CD4-positive, alpha-beta memory T cell (primary cell): ENCODE measurements at regions not wholly inside any gene's neighbourhood (a gene's known extent, or its start where the extent isn't known, plus 50 kb on each side); places are given as distances from the start of the nearest gene placed in this dataset.

Experiments
- CTCF ChIA-PET: fragments of 350-600 bp; sonication (Branson Sonifier 250); formaldehyde crosslinking; loops from one replicate; lab custom pipeline; 2021; ENCODE audit warnings: inconsistent platforms; ENCODE audit not compliant: partially characterized antibody; lab: Charles Lee
- POLR2A ChIA-PET: fragments of 350-600 bp; sonication (Branson Sonifier 250); formaldehyde crosslinking; loops from one replicate; lab custom pipeline; 2021; ENCODE audit not compliant: partially characterized antibody; lab: Charles Lee
- DNase-seq, 5 donors: peaks; one replicate each; pipeline versions ENCODE4 v3.0.0 to v3.0.0-alpha.2; 2020 to 2022; ENCODE audit warnings: mixed read lengths in 1 of 5
- H3K27ac ChIP-seq: one replicate; pipeline ENCODE4 v1.7.0; 2013; ENCODE audit warnings: low read depth, low read length
- H3K27me3 ChIP-seq: 2 replicates; pipeline ENCODE4 v1.7.0; 2013; ENCODE audit warnings: mild to moderate bottlenecking, low read length, moderate library complexity; ENCODE audit not compliant: insufficient read depth
- H3K36me3 ChIP-seq: 2 replicates; pipeline ENCODE4 v1.7.0; 2013; ENCODE audit warnings: mild to moderate bottlenecking, low read length, moderate library complexity; ENCODE audit not compliant: insufficient read depth
- H3K4me1 ChIP-seq: 2 replicates; pipeline ENCODE4 v1.7.0; 2013; ENCODE audit warnings: mild to moderate bottlenecking, low read length, moderate library complexity; ENCODE audit not compliant: insufficient read depth
- H3K4me3 ChIP-seq, 2 donors: one replicate each; pipeline ENCODE4 v1.7.0; 2013; ENCODE audit warnings: low read length in 2 of 2, mild to moderate bottlenecking in 1 of 2
- H3K9me3 ChIP-seq, 2 donors: one replicate each; pipeline ENCODE4 v1.7.0; 2013; ENCODE audit warnings: low read length in 2 of 2, control low read depth in 1 of 2; ENCODE audit not compliant: control insufficient read depth in 1 of 2
- H3K27ac Mint-ChIP-seq, 7 donors: one replicate each; pipeline ENCODE4 v1.8.0; 2020 to 2021; ENCODE audit warnings: mixed read lengths in 7 of 7, mild to moderate bottlenecking in 6 of 7, inconsistent platforms in 3 of 7, moderate library complexity in 3 of 7
- H3K27me3 Mint-ChIP-seq, 2 donors: one replicate each; pipeline ENCODE4 v1.8.0; 2020 to 2021; ENCODE audit warnings: mixed read lengths in 2 of 2
- H3K36me3 Mint-ChIP-seq, 2 donors: one replicate each; pipeline ENCODE4 v1.8.0; 2020 to 2021; ENCODE audit warnings: mixed read lengths in 2 of 2, inconsistent platforms in 1 of 2, mild to moderate bottlenecking in 1 of 2
- H3K4me1 Mint-ChIP-seq, 4 donors: one replicate each; pipeline ENCODE4 v1.8.0; 2020 to 2021; ENCODE audit warnings: mixed read lengths in 4 of 4, mild to moderate bottlenecking in 1 of 4
- H3K4me3 Mint-ChIP-seq, 8 donors: one replicate each; pipeline ENCODE4 v1.8.0; 2020 to 2021; ENCODE audit warnings: mixed read lengths in 8 of 8, mild to moderate bottlenecking in 7 of 8, moderate library complexity in 6 of 8, inconsistent platforms in 3 of 8
- H3K9me3 Mint-ChIP-seq, 8 donors: one replicate each; pipeline ENCODE4 v1.8.0; 2020 to 2021; ENCODE audit warnings: mixed read lengths in 8 of 8, mild to moderate bottlenecking in 5 of 8, inconsistent platforms in 3 of 8, moderate library complexity in 1 of 8
- intact Hi-C: fragments of 100-400 bp; cut with micrococcal nuclease; formaldehyde crosslinking; loops from one replicate; pipeline ENCODE4 v1.15.1; 2023

DNA sequence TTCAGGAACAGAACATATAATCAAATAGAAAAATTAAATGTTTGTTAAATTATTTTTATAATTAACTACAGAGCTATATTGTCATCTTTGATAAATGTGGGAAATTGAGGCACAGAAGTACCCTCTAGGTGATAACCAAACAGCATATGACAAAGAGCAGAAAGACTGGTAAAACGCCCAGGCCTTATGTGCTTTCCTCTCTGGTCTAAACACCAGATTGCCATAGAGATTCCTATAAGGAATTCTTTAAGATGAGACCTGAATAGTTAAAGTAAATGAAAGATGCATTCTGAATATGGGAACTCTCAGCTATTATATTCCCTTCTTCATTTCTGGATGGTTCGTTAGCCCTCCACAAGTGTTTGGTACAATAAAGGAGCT is 140.0 kb upstream of the SOX5 start:
- Mint-ChIP-seq H3K9me3 (peaks cover 0 to 10% (median under 1%) of the 10 kb centered on the region in 8 donors), H3K36me3 (no peaks in the 10 kb centered on the region), H3K27me3 (no peaks in the 10 kb centered on the region), H3K4me1 (no peaks in the 10 kb centered on the region), H3K4me3 (no peak overlapping the region), H3K27ac (no peak overlapping the region)
- intact Hi-C loops, result no loop called here
- no peaks in the 10 kb centered on the region for H3K4me1 ChIP-seq
- no peaks in the 10 kb centered on the region for H3K9me3 ChIP-seq
- no peak overlapping the region for H3K4me3 ChIP-seq
- H3K27ac ChIP-seq, result no peak overlapping the region
- CTCF ChIA-PET, result no interaction called here
- no peaks in the 10 kb centered on the region for H3K27me3 ChIP-seq
- no peaks in the 10 kb centered on the region for H3K36me3 ChIP-seq
- no peak for DNase-seq
- POLR2A ChIA-PET, result no interaction called here

DNA sequence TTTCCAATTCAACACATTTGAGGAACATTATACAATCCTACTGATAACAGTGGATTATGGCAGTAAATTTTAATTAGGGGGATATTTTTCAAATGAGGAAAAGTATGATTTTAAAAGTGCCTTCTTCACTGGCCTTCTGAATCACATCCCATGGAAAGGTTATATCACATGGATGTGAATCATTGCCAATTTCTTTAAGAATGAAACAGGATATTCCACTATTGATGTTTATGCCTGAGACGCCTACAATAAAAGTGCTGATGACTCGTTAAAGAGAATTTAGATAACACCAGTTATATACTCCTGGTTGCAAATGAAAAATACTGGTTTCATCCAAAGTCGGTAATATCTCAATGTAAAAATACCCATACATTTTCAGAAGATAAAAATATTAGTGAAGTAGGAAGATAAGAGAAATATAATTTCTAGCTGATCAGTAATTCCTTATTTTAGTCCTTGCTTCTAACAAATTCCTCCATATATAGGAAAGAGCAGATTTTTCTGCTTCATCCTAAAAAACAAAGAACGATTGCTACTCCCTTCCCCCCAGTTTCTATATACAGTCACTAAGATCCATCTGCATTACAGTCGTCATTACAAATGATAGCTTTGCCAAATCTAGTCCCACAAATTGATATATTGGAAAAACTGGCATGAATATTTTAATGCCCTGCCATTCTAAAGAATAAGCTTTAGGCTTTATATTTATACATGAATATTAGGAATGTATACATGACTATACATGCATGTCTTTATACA is 139.5 kb upstream of the SOX5 start:
- H3K27ac Mint-ChIP-seq, result no peak overlapping the region
- CTCF ChIA-PET, result no interaction called here

DNA sequence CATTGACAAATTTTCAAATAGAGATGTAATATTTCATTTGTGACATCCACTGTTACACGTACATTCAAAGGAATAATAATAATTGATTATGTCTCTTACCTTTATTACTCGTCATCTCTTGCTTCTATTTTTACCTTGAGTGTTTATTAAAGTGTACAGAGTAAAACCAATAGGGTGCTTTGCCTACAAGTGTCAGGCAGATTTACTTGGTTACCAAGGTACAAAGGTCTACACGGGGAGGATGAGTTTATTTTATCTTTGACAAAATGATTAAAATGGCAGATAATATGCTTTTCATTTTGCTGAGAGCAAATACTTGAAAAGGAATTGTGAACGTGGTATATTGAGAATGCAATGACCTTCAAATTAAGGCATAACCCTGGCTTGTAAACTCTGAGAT is 137.8 kb upstream of the SOX5 start:
- Mint-ChIP-seq H3K4me1 (no peaks in the 10 kb centered on the region), H3K36me3 (no peaks in the 10 kb centered on the region), H3K9me3 (peaks cover 0 to 5% (median under 1%) of the 10 kb centered on the region in 8 donors), H3K4me3 (no peak overlapping the region), H3K27ac (no peak overlapping the region), H3K27me3 (no peaks in the 10 kb centered on the region)
- POLR2A ChIA-PET, result no interaction called here
- CTCF ChIA-PET, result no interaction called here
- intact Hi-C loops, result no loop called here
- DNase-seq, result no peak
- no peak overlapping the region for H3K4me3 ChIP-seq
- no peaks in the 10 kb centered on the region for H3K9me3 ChIP-seq
- H3K36me3 ChIP-seq, result no peaks in the 10 kb centered on the region
- H3K4me1 ChIP-seq, result no peaks in the 10 kb centered on the region
- no peak overlapping the region for H3K27ac ChIP-seq
- H3K27me3 ChIP-seq, result no peaks in the 10 kb centered on the region

More for the DNA sequence above, 139.5 kb upstream of the SOX5 start:
- POLR2A ChIA-PET, result no interaction called here
- no peaks in the 10 kb centered on the region for H3K27me3 Mint-ChIP-seq
- peaks cover 0 to 10% (median under 1%) of the 10 kb centered on the region in 8 donors for H3K9me3 Mint-ChIP-seq
- no peaks in the 10 kb centered on the region for H3K36me3 ChIP-seq
- H3K27me3 ChIP-seq, result no peaks in the 10 kb centered on the region
- H3K4me1 ChIP-seq, result no peaks in the 10 kb centered on the region
- H3K4me1 Mint-ChIP-seq, result no peaks in the 10 kb centered on the region
- H3K4me3 Mint-ChIP-seq, result no peak overlapping the region
- no peaks in the 10 kb centered on the region for H3K36me3 Mint-ChIP-seq
- no peaks in the 10 kb centered on the region for H3K9me3 ChIP-seq
- H3K4me3 ChIP-seq, result no peak overlapping the region
- H3K27ac ChIP-seq, result no peak overlapping the region
- no peak for DNase-seq
- intact Hi-C loops, result no loop called here

DNA sequence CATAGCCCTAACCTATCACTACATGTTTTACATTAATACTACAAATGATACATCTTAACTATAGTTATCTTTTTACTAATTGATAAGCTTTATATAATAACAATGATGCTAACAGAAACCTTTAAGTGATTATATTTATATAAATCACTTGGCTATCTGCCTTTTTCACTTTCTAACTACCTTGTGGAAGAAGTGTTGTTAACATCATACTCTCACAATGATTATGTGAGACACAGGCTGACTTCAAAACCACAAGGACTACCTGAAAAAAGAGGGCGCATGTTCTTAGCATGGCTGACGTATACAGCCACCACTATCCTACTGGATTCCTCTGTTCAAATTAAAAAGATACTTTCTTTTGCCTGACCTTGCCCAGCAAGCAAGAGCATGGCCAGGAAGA is 135.3 kb upstream of the SOX5 start:
- Histone ChIP-seq H3K9me3 (no peaks in the 10 kb centered on the region), H3K27ac (no peak overlapping the region), H3K36me3 (no peaks in the 10 kb centered on the region), H3K27me3 (no peaks in the 10 kb centered on the region), H3K4me1 (no peaks in the 10 kb centered on the region), H3K4me3 (no peak overlapping the region)
- ChIA-PET CTCF (no interaction called here), POLR2A (no interaction called here)
- DNase-seq, result no peak
- H3K9me3 Mint-ChIP-seq, result peaks cover 0 to 4% (median 0%) of the 10 kb centered on the region in 8 donors
- H3K4me1 Mint-ChIP-seq, result no peaks in the 10 kb centered on the region
- no peaks in the 10 kb centered on the region for H3K27me3 Mint-ChIP-seq
- H3K27ac Mint-ChIP-seq, result no peak overlapping the region
- no peak overlapping the region for H3K4me3 Mint-ChIP-seq
- H3K36me3 Mint-ChIP-seq, result no peaks in the 10 kb centered on the region
- intact Hi-C loops, result no loop called here

DNA sequence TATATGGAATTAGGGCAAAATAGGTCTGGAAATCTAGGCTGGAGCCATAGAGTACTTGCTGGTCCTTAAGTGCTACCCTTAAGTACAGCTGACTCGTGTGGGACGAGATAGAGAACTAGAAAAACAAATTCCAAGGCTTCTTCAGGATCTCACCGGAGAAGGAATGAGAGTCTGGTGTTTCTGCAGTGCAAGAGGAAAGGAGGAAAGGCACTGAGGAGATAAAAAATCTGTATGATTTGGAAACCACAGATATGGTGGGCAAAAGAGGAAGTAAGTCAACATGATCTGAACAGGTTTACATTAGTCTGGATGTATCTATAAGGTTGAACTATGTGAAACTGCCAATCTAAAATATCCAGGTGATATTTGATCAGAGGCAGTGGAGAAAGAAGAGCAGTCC is 134.4 kb upstream of the SOX5 start:
- Mint-ChIP-seq H3K27me3 (no peaks in the 10 kb centered on the region), H3K9me3 (peaks cover 0 to 4% (median under 1%) of the 10 kb centered on the region in 8 donors), H3K4me3 (no peak overlapping the region), H3K4me1 (no peaks in the 10 kb centered on the region), H3K36me3 (no peaks in the 10 kb centered on the region), H3K27ac (no peak overlapping the region)
- DNase-seq, result no peak
- no peaks in the 10 kb centered on the region for H3K9me3 ChIP-seq
- ChIA-PET POLR2A (no interaction called here), CTCF (no interaction called here)
- H3K4me1 ChIP-seq, result no peaks in the 10 kb centered on the region
- H3K27me3 ChIP-seq, result no peaks in the 10 kb centered on the region
- no peaks in the 10 kb centered on the region for H3K36me3 ChIP-seq
- no peak overlapping the region for H3K27ac ChIP-seq
- no peak overlapping the region for H3K4me3 ChIP-seq
- intact Hi-C loops, result no loop called here

DNA sequence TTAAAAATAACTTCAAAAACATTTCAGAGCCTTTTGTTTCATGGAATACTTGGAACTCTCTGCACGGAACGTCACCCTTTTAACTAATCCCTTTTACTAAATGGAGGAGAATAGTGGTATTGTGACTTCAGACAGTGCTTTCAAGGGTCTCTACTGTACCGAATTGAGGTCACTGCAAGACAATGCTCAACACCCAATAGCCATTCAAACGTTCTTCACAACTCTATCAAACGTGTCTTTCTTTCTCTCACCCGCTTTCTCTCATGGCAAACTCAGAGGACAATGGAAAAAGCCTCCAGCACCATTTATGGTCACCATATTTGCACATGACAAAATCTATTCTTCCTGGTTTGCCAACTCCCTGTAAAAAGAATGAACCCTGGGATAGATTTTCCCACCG is 132.1 kb upstream of the SOX5 start:
- intact Hi-C loops, result no loop called here
- H3K4me3 Mint-ChIP-seq, result no peak overlapping the region
- Histone ChIP-seq H3K9me3 (no peaks in the 10 kb centered on the region), H3K27me3 (no peaks in the 10 kb centered on the region), H3K36me3 (no peaks in the 10 kb centered on the region), H3K27ac (no peak overlapping the region), H3K4me3 (no peak overlapping the region), H3K4me1 (no peaks in the 10 kb centered on the region)
- peaks cover 0 to 2% of the 10 kb centered on the region in 2 donors for H3K27me3 Mint-ChIP-seq
- H3K4me1 Mint-ChIP-seq, result no peaks in the 10 kb centered on the region
- H3K36me3 Mint-ChIP-seq, result no peaks in the 10 kb centered on the region
- no peak overlapping the region for H3K27ac Mint-ChIP-seq
- peaks cover 0 to 5% (median under 1%) of the 10 kb centered on the region in 8 donors for H3K9me3 Mint-ChIP-seq
- ChIA-PET POLR2A (no interaction called here), CTCF (no interaction called here)
- DNase-seq, result no peak

DNA sequence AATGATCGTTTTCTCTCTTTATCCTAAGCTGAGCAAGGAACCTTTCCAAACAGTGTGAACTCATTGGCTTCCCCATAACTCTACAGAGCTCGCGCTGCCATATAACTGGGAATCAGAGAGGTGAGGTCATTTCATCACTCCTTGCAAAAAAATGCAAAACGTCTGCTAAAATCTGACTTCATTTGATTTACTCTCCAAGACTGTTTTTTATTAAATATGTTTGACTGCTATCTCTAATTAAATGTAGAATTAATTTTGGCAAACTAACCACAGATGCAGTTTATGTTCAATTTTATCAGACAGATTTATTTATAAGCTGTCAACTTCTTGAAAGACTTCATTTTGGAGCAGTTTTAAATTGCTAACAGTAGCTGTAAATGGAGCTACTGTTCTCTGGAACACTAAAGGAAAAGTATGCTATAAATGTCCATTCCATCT is 131.6 kb upstream of the SOX5 start:
- H3K27me3 Mint-ChIP-seq, result peaks cover 0 to 2% of the 10 kb centered on the region in 2 donors
- Histone ChIP-seq H3K36me3 (no peaks in the 10 kb centered on the region), H3K9me3 (no peaks in the 10 kb centered on the region), H3K27me3 (no peaks in the 10 kb centered on the region), H3K4me1 (no peaks in the 10 kb centered on the region), H3K4me3 (no peak overlapping the region), H3K27ac (no peak overlapping the region)
- DNase-seq, result no peak
- intact Hi-C loops, result no loop called here
- H3K4me3 Mint-ChIP-seq, result no peak overlapping the region
- peaks cover 0 to 5% (median under 1%) of the 10 kb centered on the region in 8 donors for H3K9me3 Mint-ChIP-seq
- CTCF ChIA-PET, result no interaction called here
- no peaks in the 10 kb centered on the region for H3K4me1 Mint-ChIP-seq
- POLR2A ChIA-PET, result no interaction called here
- no peak overlapping the region for H3K27ac Mint-ChIP-seq
- no peaks in the 10 kb centered on the region for H3K36me3 Mint-ChIP-seq
